Fibroblast of skin of abdomen (primary cell): ENCODE measurements at regions not wholly inside any gene's neighbourhood (a gene's known extent, or its start where the extent isn't known, plus 50 kb on each side); places are given as distances from the start of the nearest gene placed in this dataset.
A peak's percentile ranks its signal among the peaks of the same experiment; 100 is the strongest.

Experiments
- DNase-seq: peaks from one replicate; pipeline ENCODE4 v3.0.0-alpha.2; 2013

- no peak for DNase-seq
Measured at GRCh38 chr2:37839991-37840390, 85.1 kb upstream of the RMDN2 start.

- DNase-seq = peak; percentile 33
Measured at GRCh38 chr2:37842732-37843440, 82.2 kb upstream of the RMDN2 start.

GRCh38 chr2:37843556-37843955 is 81.5 kb upstream of the RMDN2 start:
- peak; percentile 89 for DNase-seq

GRCh38 chr2:37846207-37846606 is 78.9 kb upstream of the RMDN2 start:
- DNase-seq = no peak

GRCh38 chr2:37847792-37848191 is 77.3 kb upstream of the RMDN2 start:
- no peak for DNase-seq

- DNase-seq = no peak
Measured at GRCh38 chr2:37848451-37848850, 76.6 kb upstream of the RMDN2 start.

- DNase-seq = no peak
Measured at GRCh38 chr2:37849911-37850310, 75.2 kb upstream of the RMDN2 start.

- no peak for DNase-seq
Measured at GRCh38 chr2:37851428-37851827, 73.7 kb upstream of the RMDN2 start.

- peak; percentile 51 for DNase-seq
Measured at GRCh38 chr2:37851828-37852584, 73.1 kb upstream of the RMDN2 start.

- DNase-seq = no peak
Measured at GRCh38 chr2:37852585-37853014, 72.5 kb upstream of the RMDN2 start.

GRCh38 chr2:37854676-37855282 is 70.3 kb upstream of the RMDN2 start:
- no peak for DNase-seq

- DNase-seq = no peak
Measured at GRCh38 chr2:37855283-37856041, 69.6 kb upstream of the RMDN2 start.

- no peak for DNase-seq
Measured at GRCh38 chr2:37856101-37856751, 68.9 kb upstream of the RMDN2 start.

GRCh38 chr2:37857575-37858399 is 67.3 kb upstream of the RMDN2 start:
- no peak for DNase-seq

- peak; percentile 92 for DNase-seq
Measured at GRCh38 chr2:37858400-37858711, 66.7 kb upstream of the RMDN2 start.

GRCh38 chr2:37858725-37859267 is 66.3 kb upstream of the RMDN2 start:
- no peak for DNase-seq

GRCh38 chr2:37862620-37863019 is 62.5 kb upstream of the RMDN2 start:
- DNase-seq = no peak

GRCh38 chr2:37864217-37864616 is 60.9 kb upstream of the RMDN2 start:
- DNase-seq = no peak

- no peak for DNase-seq
Measured at GRCh38 chr2:37865640-37866039, 59.4 kb upstream of the RMDN2 start.

GRCh38 chr2:37866171-37866934 is 58.7 kb upstream of the RMDN2 start:
- no peak for DNase-seq

- no peak for DNase-seq
Measured at GRCh38 chr2:37867166-37867565, 57.9 kb upstream of the RMDN2 start.
